Uterus (tissue), 3 donors: ENCODE measurements at regions not wholly inside any gene's neighbourhood (a gene's known extent, or its start where the extent isn't known, plus 50 kb on each side); places are given as distances from the start of the nearest gene placed in this dataset.

Experiments
- DNase-seq, 2 donors: peaks; one replicate each; pipeline ENCODE4 v3.0.0-alpha.2; 2019 to 2020
- H3K27ac ChIP-seq, 2 donors: fragments of 200-600 bp; sonication (generic); 1 replicate in 1 of 2; 2 replicates in 1 of 2; pipeline ENCODE4 v1.5.1; 2016 to 2018
- H3K27me3 ChIP-seq, 2 donors: fragments of 200-600 bp; sonication (generic); one replicate each; pipeline ENCODE4 v1.5.1; 2018 to 2019; ENCODE audit warnings: control low read depth in 1 of 2
- H3K36me3 ChIP-seq, 2 donors: fragments of 200-600 bp; sonication (generic); one replicate each; pipeline ENCODE4 v1.5.1; 2019; ENCODE audit warnings: control low read depth in 1 of 2
- H3K4me1 ChIP-seq, 2 donors: fragments of 200-600 bp; sonication (generic); one replicate each; pipeline ENCODE4 v1.5.1; 2018 to 2019; ENCODE audit warnings: control low read depth in 1 of 2
- H3K4me3 ChIP-seq, 2 donors: fragments of 200-600 bp; sonication (generic); 1 replicate in 1 of 2; 2 replicates in 1 of 2; pipeline ENCODE4 v1.5.1; 2018 to 2019; ENCODE audit warnings: mild to moderate bottlenecking in 1 of 2
- H3K9me3 ChIP-seq, 2 donors: fragments of 200-600 bp; sonication (generic); one replicate each; pipeline ENCODE4 v1.5.1; 2019; ENCODE audit warnings: control low read depth in 1 of 2
- POLR2A ChIP-seq, 2 donors: fragments of 450-650 bp; IDR thresholded peaks; one replicate each; pipeline ENCODE4 v1.6.1; 2016; ENCODE audit warnings: antibody characterized with exemption in 2 of 2, mild to moderate bottlenecking in 1 of 2, moderate library complexity in 1 of 2
- intact Hi-C: fragments of 100-400 bp; cut with DNase I; formaldehyde crosslinking; loops from one replicate; pipeline ENCODE4 v1.15.1; 2023; ENCODE audit warnings: low total_unique reads
- TF ChIP-seq, protein P1 (sequence below), 4 experiments: fragments of 200-600 bp in 2 of 4; fragments of 450-650 bp in 2 of 4; sonication (generic) in 2 of 4; IDR thresholded peaks; one replicate each; pipeline ENCODE4 v1.5.1; 2016 to 2019; ENCODE audit warnings: antibody characterized with exemption in 4 of 4, mild to moderate bottlenecking in 2 of 4, moderate library complexity in 1 of 4
- donor health status: DM: yes; HTN: yes; CAD: no.

DNA sequence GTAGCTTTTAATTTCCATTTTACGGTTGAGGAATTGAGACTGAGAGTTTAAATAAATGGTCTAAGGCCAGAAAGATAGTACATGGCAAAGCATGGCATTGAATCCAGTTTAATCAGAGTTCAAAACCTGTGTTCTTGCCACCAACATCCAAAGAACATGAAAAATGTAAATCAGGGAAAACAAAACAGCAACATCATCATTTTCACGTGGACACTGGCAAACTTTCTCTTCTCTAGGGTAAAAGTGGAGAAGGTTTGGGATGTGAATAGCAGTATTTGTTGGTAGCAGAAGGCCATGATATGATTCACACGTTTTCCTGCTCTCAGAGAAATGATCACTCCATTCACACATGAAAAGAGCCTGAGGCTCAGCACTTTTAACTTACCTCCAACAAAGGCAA is 357.7 kb downstream of the UQCRFS1 start:
- H3K4me1 ChIP-seq = no peaks in the 10 kb centered on the region

GRCh38 chr19:28847468-28847867 is 365.5 kb downstream of the UQCRFS1 start:
- Histone ChIP-seq H3K4me3 (no peak overlapping the region), H3K36me3 (no peaks in the 10 kb centered on the region), H3K27ac (no peak overlapping the region), H3K9me3 (no peaks in the 10 kb centered on the region), H3K4me1 (no peaks in the 10 kb centered on the region), H3K27me3 (no peaks in the 10 kb centered on the region)
- intact Hi-C loops = no loop called here
- no peak for DNase-seq
- TF ChIP-seq POLR2A (IDR thresholded peaks at IDR 0.05) = no peak
- TF ChIP-seq, protein P1, sequence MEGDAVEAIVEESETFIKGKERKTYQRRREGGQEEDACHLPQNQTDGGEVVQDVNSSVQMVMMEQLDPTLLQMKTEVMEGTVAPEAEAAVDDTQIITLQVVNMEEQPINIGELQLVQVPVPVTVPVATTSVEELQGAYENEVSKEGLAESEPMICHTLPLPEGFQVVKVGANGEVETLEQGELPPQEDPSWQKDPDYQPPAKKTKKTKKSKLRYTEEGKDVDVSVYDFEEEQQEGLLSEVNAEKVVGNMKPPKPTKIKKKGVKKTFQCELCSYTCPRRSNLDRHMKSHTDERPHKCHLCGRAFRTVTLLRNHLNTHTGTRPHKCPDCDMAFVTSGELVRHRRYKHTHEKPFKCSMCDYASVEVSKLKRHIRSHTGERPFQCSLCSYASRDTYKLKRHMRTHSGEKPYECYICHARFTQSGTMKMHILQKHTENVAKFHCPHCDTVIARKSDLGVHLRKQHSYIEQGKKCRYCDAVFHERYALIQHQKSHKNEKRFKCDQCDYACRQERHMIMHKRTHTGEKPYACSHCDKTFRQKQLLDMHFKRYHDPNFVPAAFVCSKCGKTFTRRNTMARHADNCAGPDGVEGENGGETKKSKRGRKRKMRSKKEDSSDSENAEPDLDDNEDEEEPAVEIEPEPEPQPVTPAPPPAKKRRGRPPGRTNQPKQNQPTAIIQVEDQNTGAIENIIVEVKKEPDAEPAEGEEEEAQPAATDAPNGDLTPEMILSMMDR (IDR thresholded peaks at IDR 0.05) = no peak

More for the DNA sequence above, 357.7 kb downstream of the UQCRFS1 start:
- intact Hi-C loops = no loop called here
- Histone ChIP-seq H3K27me3 (no peaks in the 10 kb centered on the region), H3K27ac (no peak overlapping the region), H3K9me3 (no peaks in the 10 kb centered on the region), H3K4me3 (no peak overlapping the region), H3K36me3 (no peaks in the 10 kb centered on the region)
- TF ChIP-seq, protein P1 (IDR thresholded peaks at IDR 0.05) = no peak
- no peak for TF ChIP-seq POLR2A (IDR thresholded peaks at IDR 0.05)
- DNase-seq = no peak

DNA sequence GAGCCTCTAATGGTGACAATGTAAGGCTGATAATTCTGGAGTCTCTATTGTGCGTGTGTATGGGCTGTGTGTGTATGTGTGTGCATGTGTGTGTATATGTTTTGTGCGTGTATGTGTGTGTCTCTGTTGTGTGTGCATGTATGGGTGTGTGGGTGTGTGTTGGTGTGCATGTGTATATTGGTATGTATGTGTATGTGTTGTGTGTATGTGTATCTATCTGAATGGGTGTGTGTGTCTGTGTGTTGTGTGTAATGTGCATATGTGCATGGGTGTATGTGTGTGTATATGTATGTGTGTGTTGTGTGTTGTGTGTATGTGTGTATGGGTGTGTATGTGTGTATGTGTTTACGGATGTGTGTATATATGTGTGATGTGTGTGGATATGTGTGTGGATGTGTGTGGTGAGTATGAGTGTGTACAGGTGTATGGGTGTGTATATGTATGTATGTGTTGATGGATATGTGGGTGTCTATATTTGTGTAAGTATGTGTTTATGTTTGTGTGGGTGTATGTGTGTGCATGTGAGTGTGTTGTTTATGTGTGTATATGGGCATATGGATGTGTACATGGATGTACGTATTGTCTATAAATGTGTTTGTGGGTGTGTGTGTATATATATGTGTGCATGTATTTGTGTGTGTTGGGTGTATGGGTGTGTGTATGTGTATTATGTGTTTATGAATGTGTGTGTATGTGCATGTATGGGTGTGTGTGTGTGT is 366.7 kb downstream of the UQCRFS1 start:
- no peak overlapping the region for H3K27ac ChIP-seq
- H3K9me3 ChIP-seq = no peaks in the 10 kb centered on the region
- no peaks in the 10 kb centered on the region for H3K27me3 ChIP-seq
- TF ChIP-seq POLR2A (IDR thresholded peaks at IDR 0.05) = no peak
- TF ChIP-seq, protein P1 (IDR thresholded peaks at IDR 0.05) = no peak
- intact Hi-C loops = no loop called here
- no peaks in the 10 kb centered on the region for H3K36me3 ChIP-seq
- DNase-seq = no peak
- no peak overlapping the region for H3K4me3 ChIP-seq
- no peaks in the 10 kb centered on the region for H3K4me1 ChIP-seq

DNA sequence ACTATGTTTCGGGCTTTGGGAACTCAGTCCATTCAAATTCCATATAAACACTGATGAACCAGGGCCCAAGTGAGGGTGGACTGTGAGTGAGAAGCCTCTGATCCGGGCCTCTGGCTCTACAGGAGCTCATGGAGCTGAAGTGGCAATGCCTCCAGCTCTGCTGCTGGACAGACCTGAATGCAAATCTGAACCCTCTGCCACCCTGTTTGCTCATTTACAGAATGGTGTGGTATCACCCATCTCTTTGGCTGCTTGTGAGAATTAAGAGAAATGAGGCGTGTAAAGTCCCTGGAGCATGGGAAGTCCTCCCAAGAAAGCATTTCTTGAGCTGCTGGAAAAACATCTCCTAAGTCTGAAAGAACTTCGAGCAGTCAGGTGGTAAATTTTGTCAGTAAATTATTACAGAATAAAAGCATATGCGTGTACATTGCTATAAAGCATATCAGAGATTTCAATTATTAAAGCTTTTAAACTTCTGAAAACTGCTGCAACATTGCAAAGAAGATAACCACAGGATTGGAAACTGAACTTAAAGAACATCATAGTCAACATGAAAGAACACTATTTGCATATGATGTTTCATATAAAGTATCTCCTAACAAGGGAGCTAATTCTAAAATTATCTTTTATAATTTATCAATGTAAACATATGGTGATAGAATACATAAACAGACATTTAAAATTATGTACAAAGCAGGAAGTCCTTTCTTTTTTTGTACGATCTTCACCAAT is 369.0 kb downstream of the UQCRFS1 start:
- Histone ChIP-seq H3K27ac (no peak overlapping the region), H3K27me3 (no peaks in the 10 kb centered on the region), H3K4me3 (no peak overlapping the region), H3K36me3 (no peaks in the 10 kb centered on the region), H3K4me1 (no peaks in the 10 kb centered on the region), H3K9me3 (no peaks in the 10 kb centered on the region)
- DNase-seq = no peak
- intact Hi-C loops = no loop called here
- TF ChIP-seq, protein P1 (IDR thresholded peaks at IDR 0.05) = no peak
- TF ChIP-seq POLR2A (IDR thresholded peaks at IDR 0.05) = no peak

DNA sequence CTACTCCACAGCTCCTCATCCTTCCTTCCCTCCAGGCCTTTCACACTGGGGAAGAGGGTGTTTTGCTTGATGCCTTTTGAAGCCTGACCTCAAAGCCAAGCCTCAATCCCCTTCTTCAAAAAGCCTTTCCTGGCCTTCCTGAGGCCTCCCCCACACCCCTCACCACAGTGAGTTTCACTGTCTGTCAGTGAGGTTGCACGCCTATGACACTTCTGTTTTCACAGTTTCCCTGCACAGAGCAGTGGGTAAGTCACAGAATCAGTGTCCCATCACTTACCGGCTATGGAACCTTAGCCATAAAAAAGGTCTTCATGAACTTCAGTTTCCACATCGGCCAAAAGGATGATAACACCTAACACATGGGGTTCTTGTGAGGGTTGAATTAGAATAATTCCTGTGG is 371.4 kb downstream of the UQCRFS1 start:
- Histone ChIP-seq H3K4me3 (no peak overlapping the region), H3K4me1 (no peaks in the 10 kb centered on the region), H3K27ac (no peak overlapping the region), H3K27me3 (no peaks in the 10 kb centered on the region), H3K36me3 (no peaks in the 10 kb centered on the region), H3K9me3 (no peaks in the 10 kb centered on the region)
- no peak for DNase-seq
- intact Hi-C loops = no loop called here
- TF ChIP-seq POLR2A (IDR thresholded peaks at IDR 0.05) = no peak
- TF ChIP-seq, protein P1 (IDR thresholded peaks at IDR 0.05) = no peak
